ENCODE measurements at regions not wholly inside any gene's neighbourhood (a gene's known extent, or its start where the extent isn't known, plus 50 kb on each side); places are given as distances from the start of the nearest gene placed in this dataset.

DNA sequence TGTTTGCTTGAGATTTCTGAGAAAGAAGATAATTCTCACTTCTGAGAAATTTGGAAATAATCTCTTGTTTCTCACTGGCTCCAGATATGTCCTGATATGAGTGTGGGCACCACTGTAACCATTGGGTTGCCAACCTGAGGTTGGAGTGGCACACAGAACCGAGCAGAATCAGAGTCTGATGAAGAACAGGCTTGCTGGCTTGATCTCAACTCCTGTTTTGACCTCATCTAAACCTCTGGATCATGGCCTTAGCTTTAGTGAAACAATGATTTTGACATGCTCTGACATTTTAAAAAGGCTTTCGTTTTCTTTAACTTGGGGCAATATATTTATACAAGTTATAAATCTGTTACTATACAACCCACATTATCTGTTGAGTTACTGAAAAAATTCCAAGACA lies 548.0 kb downstream of the IRS1 start:
- no peak for DNase-seq

DNA sequence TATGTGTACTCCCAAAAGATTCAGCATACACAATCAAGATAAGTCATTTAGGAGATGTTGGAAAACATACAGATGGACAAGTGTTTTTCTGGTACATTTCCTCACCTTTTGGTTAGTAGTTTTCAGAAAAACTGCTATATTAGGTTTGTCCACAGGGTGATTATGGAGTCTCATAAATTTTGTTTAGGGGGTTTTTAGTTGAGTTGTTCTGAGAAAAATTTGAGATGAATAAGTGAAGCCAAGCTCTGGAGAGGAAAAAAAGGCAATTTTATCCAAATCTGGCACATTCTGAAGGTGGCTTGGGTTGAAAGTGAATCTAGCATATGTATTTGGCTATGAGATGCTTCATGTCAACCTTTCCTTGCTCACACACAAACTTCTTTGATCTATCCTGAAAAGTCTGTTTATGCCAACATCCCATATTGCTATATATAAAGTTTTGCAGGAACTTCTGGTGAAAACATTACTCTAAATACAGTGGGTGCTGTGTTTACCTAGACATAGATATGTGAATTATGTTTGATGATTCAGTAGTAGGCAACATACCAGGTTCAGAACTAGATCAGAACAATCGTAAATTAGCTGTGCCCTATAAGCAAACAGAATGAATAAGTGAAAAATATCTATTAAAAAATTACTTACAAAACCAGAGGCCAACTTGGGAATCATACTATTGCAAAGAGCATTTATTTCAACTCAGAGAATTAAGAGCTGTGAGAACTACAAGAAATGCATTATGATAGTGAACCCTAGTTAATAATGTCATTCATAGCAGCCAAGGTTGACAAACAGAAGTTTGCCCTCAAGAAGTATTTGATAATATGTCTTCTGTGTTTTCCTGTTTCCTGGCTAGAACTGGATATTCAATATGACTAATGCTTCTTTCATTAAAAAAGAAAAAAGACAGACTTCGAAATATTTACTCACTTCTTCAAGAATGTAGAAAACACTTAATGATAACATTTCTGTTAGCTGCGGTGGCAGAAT lies 552.0 kb downstream of the IRS1 start:
- DNase-seq, result no peak

DNA sequence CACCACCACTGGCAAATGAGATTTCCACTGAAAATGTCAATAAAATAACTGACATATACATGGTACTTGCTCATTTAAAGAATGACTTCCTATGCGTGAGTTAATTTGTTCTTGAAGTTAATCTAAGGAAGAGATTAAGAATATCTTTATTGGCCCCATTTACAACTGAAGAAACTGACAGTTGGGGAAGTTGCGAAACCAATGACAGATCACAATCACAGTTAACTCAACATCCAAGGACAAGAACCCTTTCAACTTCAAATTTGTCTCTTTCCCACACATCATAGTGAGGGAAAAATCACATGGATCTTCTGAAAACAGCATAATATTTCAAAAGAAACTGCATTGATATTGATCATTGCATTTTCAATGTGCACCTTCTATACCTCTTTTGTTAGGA lies 565.4 kb downstream of the IRS1 start:
- no peak for DNase-seq

DNA sequence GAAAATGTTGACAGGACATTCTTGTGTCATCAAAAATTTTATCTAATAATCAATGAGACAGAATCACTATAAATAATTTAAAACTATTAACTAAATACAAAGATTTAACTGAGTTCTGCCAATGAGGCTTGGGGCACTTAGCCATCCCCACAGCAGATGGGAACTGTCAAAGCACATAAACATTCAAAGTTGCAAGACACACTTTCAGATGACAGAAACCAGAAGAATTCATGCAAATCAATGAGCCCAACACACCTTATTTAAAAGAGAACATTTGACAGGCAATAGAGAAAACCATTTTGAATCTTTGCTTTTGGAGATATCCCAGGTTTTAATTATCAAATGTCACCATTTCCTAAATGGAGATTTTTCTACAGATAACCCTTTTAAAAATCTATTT lies 566.2 kb downstream of the IRS1 start:
- no peak for DNase-seq

DNA sequence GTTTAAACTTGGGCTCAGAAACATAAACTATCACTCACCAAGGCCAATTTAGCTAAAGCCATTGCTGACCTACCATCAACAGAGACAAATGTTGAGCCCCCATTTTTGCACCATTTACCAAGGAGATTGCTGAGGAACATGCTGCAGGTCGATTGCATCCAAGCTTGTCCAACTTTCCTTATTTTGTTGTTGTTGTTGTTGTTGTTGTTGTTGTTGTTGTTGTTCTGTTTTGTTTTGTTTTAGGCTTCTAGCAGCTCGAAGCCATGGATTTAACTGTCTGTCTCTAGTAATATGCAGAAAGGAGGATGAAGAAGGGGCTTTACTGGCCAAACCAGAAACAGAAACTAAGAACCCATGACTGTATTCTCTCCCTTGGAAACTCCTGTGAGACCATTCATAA lies 571.5 kb downstream of the IRS1 start:
- DNase-seq, result no peak

DNA sequence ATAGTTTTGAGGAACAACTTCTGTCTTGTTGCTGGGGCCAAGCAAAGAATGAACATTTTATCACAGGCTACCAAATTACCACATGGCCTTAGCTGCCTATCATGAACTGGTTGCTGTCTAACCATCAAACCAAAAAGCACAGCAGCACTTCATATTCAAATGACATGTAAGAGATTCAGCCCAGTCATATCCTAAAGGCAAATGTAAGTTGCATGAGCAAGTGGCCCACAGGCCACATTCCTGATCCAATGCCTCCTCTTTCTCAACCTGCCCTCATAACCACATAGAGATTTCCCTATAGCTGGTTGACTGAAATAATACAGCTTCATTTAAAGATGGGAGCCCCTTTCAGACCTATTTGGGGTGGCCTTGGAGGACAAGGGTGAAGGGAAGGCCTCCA lies 572.3 kb downstream of the IRS1 start:
- no peak for DNase-seq

DNA sequence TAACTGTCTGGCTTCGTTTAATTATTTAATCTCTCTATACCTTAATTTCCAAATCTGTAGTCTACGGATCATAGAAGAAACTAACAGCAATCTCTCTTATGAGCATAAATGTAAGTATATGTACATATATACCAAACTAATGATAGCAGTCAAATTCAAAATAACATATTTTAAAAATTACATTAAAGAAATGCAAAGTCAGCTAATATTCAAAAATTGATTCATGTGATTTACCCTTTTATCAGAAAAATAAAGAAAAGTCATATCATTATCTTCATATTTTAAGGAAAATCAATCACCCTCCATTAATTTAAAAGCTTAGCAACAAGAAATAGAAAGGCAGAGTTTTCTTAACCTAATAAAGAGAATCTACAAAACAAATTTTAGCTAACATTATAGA lies 575.9 kb downstream of the IRS1 start:
- DNase-seq, result no peak

DNA sequence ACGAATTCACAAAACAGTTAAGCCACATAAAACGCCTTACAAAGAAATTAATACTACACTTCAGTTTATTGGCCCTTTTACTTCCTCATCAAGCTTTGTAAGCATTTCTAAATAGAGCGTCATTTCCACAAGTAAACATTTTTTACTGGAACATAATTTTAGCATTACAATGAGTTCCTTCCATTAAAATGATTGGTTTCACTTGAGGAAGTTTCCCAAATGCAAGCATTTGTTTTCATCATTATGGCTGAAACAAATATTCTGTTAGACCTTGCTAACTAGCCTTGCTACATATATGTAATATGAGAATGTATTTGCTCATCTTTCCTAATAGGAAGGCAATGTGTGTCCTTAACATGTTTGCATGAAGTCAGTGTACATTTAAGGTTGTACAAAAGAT lies 579.1 kb downstream of the IRS1 start:
- DNase-seq, result no peak

DNA sequence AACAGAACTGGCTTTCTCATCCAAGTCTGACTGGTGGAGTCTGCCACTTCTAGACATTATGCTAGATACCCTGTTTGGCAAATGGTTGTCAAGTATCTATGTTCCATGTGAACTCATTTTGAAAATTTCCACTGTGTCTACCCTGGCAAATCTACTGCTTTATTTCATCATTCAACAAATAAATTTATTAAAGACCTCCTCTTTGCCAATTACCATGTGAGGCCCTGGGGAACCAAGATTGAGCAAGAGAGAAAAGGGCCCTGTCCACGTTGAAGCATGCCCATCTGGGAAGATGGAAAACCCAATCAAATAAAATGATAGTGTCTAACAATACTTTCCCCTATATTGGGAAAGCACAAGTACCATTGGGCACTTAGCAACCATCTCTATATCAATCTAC lies 582.4 kb downstream of the IRS1 start:
- no peak for DNase-seq

DNA sequence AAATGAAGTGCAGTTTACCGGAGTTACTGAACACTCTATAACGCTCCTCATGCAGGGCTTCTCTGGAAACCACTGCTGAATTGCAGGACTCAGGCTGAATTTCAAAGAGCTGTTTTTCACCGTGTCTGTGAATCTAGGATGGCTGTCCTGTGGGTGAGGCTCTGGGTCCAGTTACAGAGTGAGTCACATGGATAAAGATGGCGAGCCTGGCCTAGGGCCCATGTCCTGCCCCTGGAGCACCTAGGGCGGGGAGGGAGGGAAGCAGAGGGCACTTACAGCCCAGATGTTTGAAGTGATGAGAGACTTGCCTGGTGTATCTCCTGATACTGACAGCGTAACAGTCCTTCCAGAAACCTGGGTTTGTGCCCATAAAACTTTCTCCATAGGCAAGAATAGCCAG lies 583.0 kb downstream of the IRS1 start:
- DNase-seq, result no peak

DNA sequence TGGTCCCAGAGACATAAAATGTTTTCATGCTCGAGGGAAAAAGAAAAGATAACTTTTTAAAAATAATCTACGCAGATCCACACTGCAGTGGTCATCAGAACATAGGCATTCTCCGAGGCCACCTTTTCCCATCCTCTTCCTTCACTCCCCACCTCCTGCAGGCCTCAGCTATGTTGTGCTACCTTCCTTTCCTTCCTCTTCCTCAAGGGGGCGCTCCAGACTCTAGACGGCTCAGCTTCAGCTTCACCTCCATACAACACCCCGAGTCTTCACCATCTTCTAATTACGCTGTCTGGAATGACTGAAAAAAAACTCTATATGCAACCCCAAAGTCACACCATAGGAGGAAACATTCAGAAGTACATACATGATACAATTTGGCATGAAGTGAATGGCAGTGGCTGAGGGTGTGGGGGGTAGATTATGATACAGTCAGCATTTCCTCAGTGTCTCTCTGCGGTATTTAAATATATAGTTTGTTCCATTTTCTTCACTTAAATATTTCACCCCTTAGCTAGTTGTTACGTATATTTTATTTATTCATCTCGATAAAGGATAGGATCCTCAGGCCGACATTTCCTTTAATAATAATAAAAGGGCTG lies 583.6 kb downstream of the IRS1 start:
- no peak for DNase-seq

DNA sequence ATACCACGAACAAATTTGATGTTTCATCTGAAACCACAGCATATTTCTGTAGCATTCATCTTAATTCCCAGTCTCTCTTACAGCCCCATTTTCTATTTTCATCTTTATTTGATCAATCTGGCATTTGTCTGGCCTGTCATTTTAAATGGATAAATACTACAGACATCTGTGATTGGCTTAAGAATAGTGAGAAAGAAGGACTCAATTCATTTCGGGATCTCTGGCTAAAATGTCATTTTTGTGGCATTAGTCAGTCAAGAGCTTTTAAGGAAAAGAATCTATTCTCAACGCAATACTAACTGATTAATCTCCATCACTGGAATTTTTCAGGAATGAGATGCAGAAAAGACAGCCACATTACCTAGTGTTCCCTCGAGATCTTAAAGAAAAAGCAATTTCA lies 585.9 kb downstream of the IRS1 start:
- no peak for DNase-seq

DNA sequence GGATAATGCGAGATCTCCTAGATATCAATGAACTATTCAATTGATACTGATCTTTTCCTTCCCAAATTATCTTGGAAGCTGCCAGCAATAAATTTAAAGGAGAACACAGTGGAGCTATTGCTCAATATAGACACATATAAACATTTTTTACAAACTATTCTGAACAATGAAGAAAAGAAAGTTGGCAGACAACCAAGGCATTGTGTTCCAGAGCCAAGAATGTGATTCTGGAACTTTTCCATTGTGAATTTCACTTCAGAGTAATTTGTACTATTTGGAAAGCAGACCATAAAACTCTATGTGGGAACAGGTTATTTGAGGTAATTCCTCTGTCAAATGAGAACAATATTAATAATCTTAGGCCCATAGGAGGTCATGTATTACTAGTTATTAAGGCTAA lies 588.2 kb downstream of the IRS1 start:
- DNase-seq, result no peak

DNA sequence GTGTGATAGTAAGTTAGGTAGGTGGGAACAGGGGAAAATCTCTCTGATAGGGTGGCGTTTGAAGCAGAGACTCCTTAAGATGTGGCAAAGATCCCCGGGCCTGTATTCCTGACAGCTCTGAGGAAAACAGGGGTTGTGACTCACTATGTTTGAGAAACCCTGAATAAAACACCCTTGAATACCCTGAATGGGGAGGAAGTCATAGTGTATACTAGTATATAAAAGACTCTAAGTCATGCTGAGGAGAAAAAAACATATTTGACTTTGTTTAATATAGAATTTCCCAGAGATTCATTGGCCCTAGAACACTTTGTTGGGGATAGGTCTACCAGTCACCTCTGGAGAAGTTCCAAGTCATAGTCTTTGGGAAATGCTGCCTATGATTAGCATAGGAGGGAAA lies 590.9 kb downstream of the IRS1 start:
- DNase-seq, result no peak

DNA sequence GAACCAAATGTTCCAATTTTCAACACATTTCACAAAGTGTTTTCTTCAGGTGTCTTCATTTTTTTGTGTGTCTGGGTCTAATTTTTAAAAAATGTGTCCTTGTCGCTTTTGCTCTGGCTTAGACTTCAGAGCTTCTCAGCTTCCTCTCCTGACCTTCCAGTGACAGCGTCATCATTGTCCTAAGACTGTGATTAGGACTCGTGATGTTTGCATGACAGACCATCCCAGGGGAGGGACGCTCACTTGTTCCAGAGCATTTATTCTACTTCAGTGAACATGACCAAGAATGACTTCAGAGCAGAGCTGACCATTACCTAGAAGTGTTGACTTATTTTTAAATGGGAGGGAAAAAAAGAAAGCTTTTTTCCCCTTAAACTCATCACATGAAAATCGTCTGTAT lies 591.9 kb downstream of the IRS1 start:
- DNase-seq, result no peak

DNA sequence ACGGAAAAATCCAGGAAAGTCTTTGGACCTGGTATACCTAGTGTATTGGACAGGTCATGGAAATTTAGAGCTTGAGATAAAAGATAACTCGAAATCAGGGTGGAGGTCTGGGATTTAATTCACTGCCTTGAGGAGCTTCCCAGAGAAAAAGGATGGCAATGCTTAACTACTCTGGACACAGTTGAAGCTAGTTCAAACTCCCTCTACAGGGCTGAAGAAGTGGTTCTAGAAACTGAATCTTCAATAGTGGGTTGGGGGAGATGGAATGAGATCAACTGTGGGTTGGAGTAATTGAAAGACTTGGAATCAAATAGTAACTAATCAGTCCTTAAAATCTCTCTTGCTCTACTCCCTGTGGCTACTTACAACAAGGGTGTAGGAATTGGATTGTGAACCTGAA lies 600.1 kb downstream of the IRS1 start:
- DNase-seq, result no peak

DNA sequence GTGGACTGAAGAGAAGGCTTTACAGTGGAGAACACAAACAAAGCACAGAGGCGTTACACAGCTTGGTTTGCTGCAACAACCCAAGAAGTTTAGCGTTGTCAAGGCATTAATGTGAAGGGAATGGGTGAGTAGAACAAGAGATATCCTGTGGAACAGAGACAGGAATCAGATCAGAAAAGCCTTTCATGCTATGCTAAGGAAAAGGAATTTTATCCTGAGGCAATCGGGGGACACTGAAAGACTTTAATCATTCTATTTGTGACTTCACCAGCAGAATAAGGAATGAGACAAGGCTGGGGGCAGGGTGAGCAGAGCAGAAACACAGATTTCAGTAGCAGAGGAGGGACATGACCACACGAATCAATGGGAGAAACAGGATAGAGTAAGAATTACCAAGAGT lies 600.7 kb downstream of the IRS1 start:
- DNase-seq, result no peak

DNA sequence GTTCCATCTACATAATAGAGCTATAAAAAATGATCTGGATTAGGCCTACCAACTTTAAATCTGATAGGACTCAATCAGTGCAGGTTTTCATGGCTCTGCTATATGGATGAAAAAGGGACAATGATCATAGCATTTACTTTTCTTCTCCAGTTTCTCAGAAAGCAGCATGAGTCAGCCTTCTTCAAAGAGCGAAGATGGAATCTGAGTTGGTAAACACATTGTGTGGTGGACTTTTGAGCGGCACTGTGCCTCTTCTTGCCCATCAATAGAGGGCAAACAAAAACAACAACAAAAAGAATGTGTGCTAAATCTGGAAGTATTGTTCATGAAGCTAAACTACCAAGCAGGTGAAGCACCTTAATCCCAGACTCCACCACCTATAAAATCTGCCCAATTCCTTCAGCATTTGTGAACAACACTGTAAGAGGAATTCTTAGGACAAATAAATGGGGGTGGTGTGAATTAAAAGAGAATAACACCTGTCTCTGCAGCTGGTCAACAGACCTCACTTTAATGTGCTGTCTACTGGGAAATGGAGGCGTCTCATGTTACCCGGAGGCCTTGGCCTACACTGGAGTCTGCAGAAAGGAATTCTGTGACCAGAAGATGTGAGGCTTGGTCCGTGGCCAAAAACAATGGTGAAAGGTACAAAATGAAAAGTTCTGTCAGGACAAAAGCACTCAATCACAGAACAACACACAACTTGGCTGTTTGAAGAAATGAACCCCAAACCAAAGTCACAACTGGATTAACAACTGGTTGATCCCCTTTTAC lies 609.0 kb downstream of the IRS1 start:
- no peak for DNase-seq

DNA sequence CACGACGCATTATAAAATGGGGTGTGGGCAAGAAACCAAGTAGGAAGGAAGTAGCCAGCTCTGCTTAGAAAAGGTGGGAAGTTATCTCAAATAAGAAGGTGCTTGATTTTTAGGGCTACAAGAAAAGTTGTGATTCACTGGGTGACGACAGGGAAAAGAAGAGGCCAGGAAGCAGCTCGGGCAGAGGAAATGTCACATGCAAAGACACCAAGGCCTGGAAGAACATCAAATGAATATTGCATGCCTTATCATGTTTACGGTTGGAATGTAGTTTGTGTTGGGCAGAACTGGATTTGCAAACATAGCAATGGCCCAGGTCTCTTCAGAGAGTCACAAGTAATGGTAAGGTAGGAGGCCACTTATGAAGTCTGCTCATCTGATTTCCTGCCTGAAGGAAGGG lies 610.6 kb downstream of the IRS1 start:
- no peak for DNase-seq

DNA sequence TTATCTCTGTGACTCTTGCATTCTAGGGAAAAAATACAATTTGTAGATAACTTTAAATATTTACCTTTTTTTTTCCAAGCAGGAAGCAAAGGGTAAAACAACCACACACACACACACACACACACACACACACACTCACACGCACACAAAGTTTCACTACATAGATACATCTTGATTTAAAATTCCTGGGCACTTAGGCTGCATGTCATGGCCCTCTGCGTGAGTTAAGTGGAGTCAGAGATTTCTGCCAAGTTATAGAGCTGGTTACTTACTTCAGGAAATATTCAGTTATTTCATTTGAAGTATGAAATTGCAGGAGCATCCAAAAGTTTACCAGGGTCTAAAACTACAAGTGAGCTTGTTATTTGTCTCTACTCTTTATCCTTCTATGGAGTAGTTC lies 612.0 kb downstream of the IRS1 start:
- DNase-seq, result no peak

DNA sequence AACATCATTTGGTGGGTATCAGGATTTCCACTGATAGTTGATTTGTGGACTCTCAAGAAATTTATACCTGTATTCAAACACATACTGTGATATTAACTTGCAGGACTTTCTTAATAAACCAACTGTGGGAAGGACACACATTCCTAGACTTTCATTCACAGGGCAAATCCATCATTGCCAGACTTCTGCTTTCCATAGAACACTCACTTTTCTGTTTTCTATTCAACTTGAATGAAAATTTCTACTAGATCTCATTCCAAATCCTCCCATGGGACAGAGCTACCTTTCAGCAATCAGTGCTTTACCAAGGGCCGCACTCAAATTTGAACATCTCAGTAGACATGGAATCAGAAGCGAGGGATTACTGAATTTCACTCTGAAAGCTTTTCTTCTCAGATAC lies 612.5 kb downstream of the IRS1 start:
- DNase-seq, result no peak

DNA sequence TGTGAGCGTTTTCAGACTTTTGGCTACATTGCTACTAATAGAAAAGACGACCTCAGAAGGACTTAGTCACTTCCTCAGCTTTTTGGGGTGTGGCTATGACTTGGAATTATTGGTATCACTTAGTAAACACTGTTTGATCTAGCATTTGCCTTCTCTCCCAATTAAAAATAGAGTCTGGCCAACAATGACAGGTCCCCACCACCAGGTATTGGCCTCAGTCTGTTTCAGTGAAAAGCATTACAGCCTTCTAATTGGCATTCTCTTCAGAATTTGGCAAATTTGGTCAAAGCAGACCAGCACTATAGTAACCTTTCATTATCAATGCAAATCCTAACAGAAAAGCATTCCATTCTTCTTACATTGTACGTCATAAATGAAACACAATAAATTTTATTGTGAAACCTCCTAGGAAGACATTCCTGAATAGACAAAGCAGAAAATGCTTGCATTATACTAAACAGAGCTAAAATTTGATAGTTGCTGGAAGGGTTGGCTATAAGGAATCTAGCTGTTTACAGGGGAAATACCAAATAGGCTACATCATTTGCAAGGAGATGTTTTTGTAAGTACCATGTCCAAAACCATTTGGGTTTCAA lies 613.9 kb downstream of the IRS1 start:
- DNase-seq, result no peak

DNA sequence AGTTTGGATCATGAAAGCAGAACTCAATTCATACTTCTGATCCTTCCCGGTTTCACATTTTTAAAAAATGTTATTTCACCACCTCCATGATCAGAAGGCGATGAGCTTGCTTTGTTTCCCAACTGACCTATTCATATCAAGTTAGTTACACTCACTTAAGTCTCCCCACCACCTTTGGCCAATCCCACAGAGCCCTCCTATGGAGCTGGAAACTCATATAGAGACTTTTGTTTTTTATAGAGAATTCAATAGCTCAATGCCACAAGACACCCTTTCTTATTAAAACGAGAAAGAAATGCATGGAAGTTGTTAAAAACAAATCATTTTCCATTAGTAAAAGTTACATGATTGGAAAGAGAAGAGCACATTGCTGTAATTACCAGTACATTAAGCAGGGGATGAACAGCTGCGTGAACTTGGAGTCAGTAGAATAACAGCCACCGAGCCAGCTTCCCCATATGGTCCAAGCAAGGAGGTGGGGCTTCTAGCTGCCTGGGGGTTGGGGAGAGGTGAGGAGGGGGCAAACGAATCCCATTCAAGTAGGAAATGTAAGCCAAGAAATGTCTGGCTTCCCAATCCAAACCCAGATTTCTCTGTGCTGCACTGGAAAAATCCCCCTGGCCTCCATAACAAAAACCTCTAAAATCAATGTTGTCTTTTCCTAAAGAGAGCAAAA lies 614.5 kb downstream of the IRS1 start:
- DNase-seq, result no peak

Measured in DMS79 treated with DMSO at 0.1 percent for 48 hours (cell line).